ENCODE measurements at regions not wholly inside any gene's neighbourhood (a gene's known extent, or its start where the extent isn't known, plus 50 kb on each side); places are given as distances from the start of the nearest gene placed in this dataset.

- DNase-seq = no peak
Observed at GRCh38 chr15:70488002-70488605, 275.3 kb downstream of the UACA start.

DNA sequence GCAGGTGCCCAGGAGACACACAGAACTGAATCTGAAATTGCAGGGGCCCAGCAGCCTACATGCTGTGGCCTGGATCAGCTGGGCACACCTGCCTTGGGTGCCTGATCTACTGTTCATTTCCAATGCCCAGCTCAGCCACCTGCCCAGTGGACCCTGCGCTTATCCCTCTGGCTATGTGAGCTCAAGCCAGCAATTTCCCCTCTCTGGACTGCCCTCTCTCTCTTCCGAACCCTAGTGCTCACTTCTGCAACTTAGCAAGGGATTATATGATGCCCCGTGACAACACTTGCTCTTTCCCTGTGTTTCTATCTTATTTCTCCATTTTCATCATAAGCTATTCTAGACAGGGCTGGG is 276.0 kb downstream of the UACA start:
- DNase-seq = no peak

DNA sequence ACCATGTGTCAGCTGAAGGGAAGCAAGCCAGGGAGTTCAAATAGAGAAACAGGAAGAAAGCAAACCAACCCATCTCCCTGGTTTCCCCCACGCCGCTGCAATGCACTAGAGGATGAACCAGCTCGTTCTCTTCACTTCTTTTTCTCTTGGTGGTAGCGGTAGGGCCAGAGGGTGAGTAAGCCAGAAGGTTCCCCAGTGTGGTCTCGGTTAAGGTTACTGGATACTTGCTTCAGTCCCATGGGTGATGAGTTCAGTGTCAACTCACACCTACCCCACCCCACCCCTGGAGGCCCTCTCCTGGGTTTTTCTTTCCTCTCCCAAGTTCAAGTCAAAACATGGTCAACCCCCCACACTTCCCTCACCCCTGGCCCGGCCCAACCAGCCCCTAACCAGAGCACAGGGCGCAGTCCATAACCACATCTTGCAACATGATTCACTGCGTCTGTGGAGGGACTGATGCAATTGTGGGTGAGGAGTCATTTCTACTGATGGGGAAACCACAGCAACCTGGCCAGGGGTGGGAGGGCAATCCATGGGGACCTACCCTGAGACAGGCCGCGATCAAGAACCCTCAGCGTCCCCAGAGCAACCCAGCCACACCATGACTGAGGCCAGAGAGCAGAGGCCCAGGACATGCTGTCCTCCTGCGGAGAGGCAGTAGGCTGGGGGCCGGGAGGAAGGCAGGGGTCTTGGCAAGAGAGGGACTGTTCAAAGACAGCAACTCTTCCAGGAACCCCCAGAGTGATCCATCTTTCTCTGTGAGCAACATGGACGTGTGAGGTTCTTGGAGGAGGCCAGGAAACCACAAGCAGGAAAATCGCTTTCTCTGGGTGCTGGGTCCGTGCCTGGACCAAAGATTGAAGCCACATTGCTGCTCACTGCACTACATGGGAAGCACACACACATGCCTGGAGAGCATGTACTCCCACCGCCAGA is 276.6 kb downstream of the UACA start:
- peak; percentile 95 for DNase-seq

- DNase-seq = peak; percentile 57
Observed at GRCh38 chr15:70486012-70486411, 277.3 kb downstream of the UACA start.

- no peak for DNase-seq
Observed at GRCh38 chr15:70484993-70485392, 278.4 kb downstream of the UACA start.

DNA sequence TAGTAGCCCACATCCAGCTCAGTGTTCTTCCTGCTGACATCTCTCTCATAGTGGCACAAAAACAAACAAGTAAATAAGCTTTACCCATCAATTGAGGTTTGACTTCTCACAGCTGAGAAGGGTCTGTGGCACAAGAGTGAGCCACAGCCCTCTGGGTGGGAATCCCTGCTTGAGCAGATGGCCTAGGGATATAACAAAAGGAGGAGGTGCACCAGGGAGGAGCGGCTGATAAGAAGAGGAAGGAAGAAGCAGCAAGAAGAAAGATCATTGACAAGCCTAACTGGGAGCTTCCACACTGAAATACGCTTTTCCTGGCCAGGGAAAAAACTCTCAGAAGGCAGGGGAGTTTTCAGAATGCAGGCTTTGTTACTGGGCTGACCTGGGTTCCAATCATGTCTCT is 279.8 kb downstream of the UACA start:
- no peak for DNase-seq

- peak; percentile 85 for DNase-seq
Observed at GRCh38 chr15:70480196-70480856, 283.0 kb downstream of the UACA start.

DNA sequence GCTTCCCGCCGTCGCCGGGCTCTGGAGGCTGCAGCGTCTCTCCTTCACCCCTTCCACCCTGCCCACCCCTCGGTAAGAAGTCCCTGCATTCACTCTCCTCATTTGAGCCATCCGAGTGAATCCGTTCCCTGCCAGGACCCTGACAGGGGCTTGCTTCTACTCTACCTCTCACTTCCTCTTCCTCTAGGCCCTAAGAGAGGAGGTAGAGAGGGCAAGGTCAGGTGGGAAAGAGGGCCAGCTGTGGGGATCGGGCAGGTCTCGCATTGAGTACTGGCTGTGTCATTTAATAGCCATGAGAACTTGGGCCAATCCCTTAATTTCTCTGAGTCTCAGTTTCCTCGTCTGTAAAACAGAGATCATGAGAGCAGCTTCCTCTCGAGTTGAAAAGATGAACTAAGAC is 283.6 kb downstream of the UACA start:
- no peak for DNase-seq

GRCh38 chr15:70479056-70479455 is 284.3 kb downstream of the UACA start:
- DNase-seq = no peak

DNA sequence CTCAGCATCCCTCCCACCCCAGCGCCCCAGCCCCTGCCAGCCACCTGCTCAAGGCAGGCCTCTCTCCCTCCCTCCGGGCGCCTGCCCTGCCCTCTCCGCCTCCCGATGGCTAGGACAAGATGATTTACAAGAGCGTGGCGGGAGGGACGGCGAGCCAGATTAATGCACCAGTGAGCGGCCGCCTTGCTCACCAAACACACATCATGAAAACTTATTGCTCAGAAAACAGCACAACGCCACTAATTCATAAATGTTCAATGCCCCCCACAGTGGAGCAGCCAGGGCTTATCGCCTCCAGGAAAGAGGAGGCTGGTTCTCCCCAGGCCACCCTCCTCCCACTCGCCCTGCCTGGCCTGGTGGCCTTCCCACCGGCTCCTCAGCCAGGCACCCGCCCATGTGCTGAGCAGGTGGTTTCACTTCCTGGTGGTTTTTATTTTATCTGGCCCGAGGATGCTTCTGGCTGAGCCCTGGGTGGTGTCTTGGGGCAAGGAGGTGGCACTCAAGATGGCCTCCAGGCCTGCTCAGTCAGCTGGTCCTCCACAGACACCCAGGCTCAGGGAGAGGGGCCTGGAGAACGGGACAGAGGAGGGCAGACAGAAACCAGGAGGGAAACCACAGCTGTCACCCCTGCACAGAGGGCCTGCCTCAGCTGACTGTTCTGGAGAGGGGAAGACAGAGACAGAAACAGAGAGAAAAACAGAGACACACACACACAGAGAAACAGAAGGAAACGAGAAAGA is 284.9 kb downstream of the UACA start:
- DNase-seq = no peak

- DNase-seq = no peak
Observed at GRCh38 chr15:70477750-70478250, 285.6 kb downstream of the UACA start.

DNA sequence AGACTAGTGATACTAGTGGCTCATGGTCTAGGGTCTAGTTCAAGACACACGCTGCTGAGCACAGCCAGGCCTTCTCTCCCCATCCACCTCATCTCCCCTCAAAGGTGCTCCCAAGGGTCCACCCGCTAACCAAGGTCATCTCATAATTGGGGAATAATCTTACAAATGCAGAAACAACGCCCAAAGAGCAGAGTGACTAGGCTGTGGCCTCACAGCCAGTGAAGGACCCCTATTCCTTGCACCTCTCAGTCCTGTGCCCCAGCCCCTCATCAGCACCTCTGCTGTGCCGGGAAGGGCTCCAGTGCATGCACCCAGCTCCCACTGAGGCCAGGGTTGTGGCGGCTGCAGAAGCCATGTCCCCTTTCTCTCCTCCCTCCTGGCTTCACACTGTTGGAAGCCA is 286.9 kb downstream of the UACA start:
- no peak for DNase-seq

GRCh38 chr15:70475921-70476320 is 287.4 kb downstream of the UACA start:
- no peak for DNase-seq

GRCh38 chr15:70475407-70475781 is 288.0 kb downstream of the UACA start:
- DNase-seq = no peak

DNA sequence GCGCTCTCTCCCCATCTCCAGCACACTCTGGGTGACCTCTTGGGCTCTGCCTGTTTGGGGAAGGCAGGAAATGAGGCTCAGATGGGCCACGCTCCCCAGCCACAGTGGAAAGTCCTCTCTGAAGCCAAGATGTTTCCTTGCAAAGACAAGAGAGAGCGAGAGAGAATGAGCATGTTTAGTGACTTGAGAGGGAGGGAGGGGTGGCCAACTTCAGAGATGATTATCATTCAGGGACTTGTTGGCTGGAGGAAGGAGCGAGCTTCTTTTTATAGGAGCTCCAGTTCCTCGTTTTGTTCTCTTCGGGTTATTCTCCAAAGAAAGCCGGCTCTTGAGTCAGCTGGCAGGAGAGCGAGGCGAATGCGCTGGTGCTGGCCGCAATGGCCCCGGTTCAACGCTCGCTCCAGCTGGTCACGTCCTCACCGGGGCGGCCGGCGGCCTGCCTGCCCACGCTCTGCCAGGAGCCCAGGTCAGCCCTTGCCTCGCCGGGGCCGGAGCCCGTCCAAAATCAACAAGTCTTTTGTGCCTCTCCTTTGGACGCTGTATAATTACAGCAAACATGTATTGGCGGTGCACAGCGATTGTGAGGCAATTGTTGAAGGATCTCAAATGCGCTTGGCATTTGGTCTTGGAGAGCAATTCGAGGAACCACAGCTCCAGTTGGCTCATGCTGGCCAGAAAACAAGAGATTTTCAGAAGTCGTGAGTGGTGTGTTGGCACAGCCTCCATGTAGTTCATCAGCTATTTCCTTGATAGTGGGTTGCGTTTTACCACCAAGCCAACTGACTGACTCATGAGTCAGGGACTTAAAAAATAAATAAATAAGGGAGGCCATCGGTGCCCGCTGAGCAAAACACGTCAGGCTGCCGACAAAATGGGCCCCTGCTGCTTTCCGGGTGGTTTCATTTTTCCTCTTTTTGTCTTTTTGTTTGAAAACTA is 288.6 kb downstream of the UACA start:
- DNase-seq = peak; percentile 79

DNA sequence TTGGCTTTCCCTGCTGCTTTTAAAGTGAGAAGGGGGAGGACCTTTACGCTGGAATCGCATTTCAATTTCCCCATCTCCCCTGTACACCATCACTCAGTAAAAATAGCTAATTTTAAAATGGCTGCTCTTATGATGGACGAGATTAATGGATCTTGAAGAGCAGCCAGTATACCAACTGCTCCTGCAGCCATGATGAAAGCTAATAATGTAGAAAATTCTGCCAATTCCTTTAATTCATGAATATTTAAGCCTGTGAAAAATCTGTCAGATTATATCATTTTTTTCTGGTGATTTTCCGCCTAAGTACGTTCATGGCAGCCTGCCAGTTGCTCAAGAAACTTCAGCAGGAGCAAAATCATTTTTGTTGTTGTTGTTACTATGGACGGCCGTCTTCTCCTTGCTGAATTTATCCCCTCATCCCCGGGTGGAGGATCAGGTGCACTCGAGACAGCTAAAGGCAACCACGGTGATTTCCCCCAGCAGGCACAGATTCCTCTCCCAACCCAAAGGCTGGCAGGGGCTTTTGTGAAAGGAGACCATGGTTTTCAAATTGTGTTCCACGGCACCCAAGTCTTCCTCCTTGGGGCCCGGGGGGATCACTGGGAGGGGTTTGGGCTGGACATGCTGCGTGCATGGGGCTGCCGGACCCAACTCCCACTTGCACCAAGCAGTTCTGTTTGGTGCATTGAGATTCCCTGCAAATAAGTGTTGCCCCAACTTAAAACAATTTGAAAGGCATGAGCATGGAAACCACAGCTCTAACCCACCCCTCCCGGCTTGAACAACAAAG is 289.6 kb downstream of the UACA start:
- no peak for DNase-seq

- no peak for DNase-seq
Observed at GRCh38 chr15:70471517-70471916, 291.8 kb downstream of the UACA start.

GRCh38 chr15:70470556-70471191 is 292.7 kb downstream of the UACA start:
- no peak for DNase-seq

DNA sequence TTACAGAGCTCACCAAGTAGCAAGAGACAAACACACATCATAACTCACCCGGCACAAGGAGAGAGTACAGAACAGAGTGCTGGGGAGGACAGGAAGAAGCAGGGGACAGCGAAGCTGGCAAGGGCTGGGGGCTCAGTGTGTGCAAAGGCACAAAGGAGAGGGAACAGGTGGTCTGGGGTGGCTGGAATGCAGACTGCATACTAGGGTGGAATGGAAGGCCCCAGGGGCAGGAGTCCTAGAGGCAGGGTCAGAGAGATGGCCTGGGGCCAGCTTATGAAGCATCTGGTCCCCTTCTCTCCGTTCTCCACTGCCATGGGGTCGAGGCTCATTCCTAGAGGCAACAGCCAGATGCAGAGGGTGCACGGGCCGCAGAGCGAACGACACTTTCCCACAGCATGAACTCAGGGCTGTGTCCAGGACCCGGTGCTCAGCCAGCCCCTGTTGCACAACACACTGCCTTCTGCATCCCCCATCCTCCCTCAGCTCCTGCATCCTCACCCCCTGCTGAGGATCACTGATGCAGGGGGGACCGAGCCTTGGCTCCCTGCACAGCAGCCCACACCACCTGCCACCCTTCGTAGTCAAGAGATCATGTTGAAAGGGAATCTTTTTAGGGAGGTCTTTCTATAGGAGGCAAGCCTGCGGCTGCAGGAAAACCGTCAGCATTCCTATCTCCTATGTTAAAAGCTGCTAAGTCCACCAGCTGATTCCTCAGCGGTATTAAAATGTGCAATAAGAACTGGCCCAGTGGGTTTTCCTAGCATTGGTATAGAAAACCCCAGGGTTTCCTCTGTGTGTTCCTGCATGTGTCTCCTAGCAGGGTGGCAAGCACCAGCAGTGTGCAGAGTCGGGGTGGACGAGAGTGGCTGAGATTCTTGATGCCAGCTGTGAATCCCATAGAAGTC is 293.5 kb downstream of the UACA start:
- DNase-seq = no peak
